RWPE2 (cell line): ENCODE measurements at regions not wholly inside any gene's neighbourhood (a gene's known extent, or its start where the extent isn't known, plus 50 kb on each side); places are given as distances from the start of the nearest gene placed in this dataset.

Experiments used
- ATAC-seq: fragments of 200-7000 bp; cut with Tn5 transposase; 3 replicates; pipeline ENCODE4 v1.9.1; 2021; ENCODE audit warnings: low read depth
- DNase-seq: peaks from one replicate; pipeline ENCODE4 v3.0.0-alpha.2; 2020; ENCODE audit warnings: low spot score
- H3K27ac ChIP-seq: fragments of 450-650 bp; 2 replicates; pipeline ENCODE4 v1.5.1; 2017; ENCODE audit warnings: mild to moderate bottlenecking; ENCODE audit not compliant: poor library complexity, severe bottlenecking
- H3K27me3 ChIP-seq: fragments of 250-450 bp; sonication (Bioruptor Pico); 2 replicates; pipeline ENCODE4 v1.5.1; 2021; ENCODE audit warnings: mild to moderate bottlenecking, moderate library complexity; ENCODE audit not compliant: insufficient read depth, poor library complexity, severe bottlenecking
- H3K36me3 ChIP-seq: fragments of 250-450 bp; sonication (Bioruptor Pico); 2 replicates; pipeline ENCODE4 v1.5.1; 2020; ENCODE audit warnings: low read depth, mild to moderate bottlenecking, moderate library complexity
- H3K4me1 ChIP-seq: fragments of 250-450 bp; sonication (Bioruptor Pico); 2 replicates; pipeline ENCODE4 v1.5.1; 2021; ENCODE audit warnings: mild to moderate bottlenecking, moderate library complexity; ENCODE audit not compliant: insufficient read depth, poor library complexity, severe bottlenecking
- H3K4me3 ChIP-seq: fragments of 250-450 bp; sonication (Bioruptor Pico); 2 replicates; pipeline ENCODE4 v1.5.1; 2021; ENCODE audit warnings: mild to moderate bottlenecking, moderate library complexity; ENCODE audit not compliant: severe bottlenecking
- H3K9me3 ChIP-seq: fragments of 250-450 bp; sonication (Bioruptor Pico); 2 replicates; pipeline ENCODE4 v1.5.1; 2021; ENCODE audit warnings: mild to moderate bottlenecking, moderate library complexity; ENCODE audit not compliant: severe bottlenecking
- CTCF ChIP-seq: fragments of 450-650 bp; IDR thresholded peaks from one replicate; pipeline ENCODE4 v1.5.1; 2017; ENCODE audit warnings: mild to moderate bottlenecking, moderate library complexity; ENCODE audit not compliant: poor library complexity, severe bottlenecking

- peak; percentile 92 for ATAC-seq
- DNase-seq = no peak
- Histone ChIP-seq H3K4me1 (peaks cover 11% of the 10 kb centered on the region), H3K27ac (peak overlapping the region; percentile 35), H3K36me3 (no peaks in the 10 kb centered on the region), H3K4me3 (no peak overlapping the region), H3K9me3 (no peaks in the 10 kb centered on the region), H3K27me3 (no peaks in the 10 kb centered on the region)
- TF ChIP-seq CTCF = no peak
These were observed 270.8 kb downstream of the HTR7 start for GRCh38 chr10:90587081-90587491.

DNA sequence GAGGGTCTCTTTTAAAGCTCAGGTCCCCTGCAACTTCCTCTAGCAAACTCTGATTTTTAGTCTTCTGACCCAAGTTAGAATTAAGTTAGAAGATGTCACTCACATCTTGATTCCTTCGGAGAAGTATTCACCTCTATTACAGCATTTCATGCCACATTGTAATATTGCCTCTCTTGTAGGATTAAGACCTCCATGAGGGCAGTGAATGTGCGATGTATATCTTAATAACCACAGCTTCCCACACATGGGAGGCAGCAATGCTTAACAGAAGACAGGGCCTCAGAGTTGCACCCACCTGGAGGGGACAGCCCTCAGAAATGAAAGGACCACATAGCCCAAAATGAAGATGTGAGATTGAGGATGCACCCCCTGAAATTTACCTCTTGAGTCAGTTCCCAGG is 270.3 kb downstream of the HTR7 start:
- Histone ChIP-seq H3K36me3 (no peaks in the 10 kb centered on the region), H3K9me3 (no peaks in the 10 kb centered on the region), H3K27ac (peak overlapping the region; percentile 35), H3K4me3 (no peak overlapping the region), H3K27me3 (no peaks in the 10 kb centered on the region), H3K4me1 (peaks cover 11% of the 10 kb centered on the region)
- no peak for DNase-seq
- no peak for TF ChIP-seq CTCF
- ATAC-seq = no peak

GRCh38 chr10:90588222-90588621 is 269.6 kb downstream of the HTR7 start:
- Histone ChIP-seq H3K36me3 (no peaks in the 10 kb centered on the region), H3K9me3 (no peaks in the 10 kb centered on the region), H3K27me3 (no peaks in the 10 kb centered on the region), H3K4me1 (peaks cover 11% of the 10 kb centered on the region), H3K4me3 (no peak overlapping the region), H3K27ac (no peak overlapping the region)
- no peak for ATAC-seq
- DNase-seq = no peak
- TF ChIP-seq CTCF = no peak

GRCh38 chr10:90589825-90590224 is 268.0 kb downstream of the HTR7 start:
- Histone ChIP-seq H3K4me3 (no peak overlapping the region), H3K27me3 (no peaks in the 10 kb centered on the region), H3K27ac (no peak overlapping the region), H3K9me3 (no peaks in the 10 kb centered on the region), H3K4me1 (peaks cover 11% of the 10 kb centered on the region), H3K36me3 (no peaks in the 10 kb centered on the region)
- ATAC-seq (no peak), DNase-seq (no peak)
- no peak for TF ChIP-seq CTCF

DNA sequence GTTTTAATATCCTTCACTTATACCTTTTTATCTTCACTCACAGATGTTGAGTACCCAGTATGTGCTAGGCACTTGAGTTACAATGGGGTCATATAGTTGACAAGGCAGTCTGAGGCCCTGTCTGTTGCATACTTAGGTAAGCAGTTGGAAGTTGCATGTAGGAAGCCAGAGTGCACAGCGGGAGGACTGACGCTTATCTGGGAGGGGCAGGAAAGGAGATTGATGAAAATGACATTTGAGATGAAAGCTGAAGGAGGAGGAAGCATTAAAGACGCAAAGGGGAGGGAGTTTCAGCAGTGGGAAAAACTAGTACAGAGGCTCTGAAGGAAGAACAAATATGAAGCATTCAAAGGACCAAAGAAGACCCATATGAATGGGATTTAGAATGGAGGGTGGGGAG is 266.2 kb downstream of the HTR7 start:
- no peak for TF ChIP-seq CTCF
- ATAC-seq (no peak), DNase-seq (no peak)
- Histone ChIP-seq H3K36me3 (no peaks in the 10 kb centered on the region), H3K4me3 (no peak overlapping the region), H3K9me3 (no peaks in the 10 kb centered on the region), H3K4me1 (peaks cover 9% of the 10 kb centered on the region), H3K27ac (no peak overlapping the region), H3K27me3 (no peaks in the 10 kb centered on the region)
